Kidney epithelial cell (primary cell): ENCODE measurements at regions not wholly inside any gene's neighbourhood (a gene's known extent, or its start where the extent isn't known, plus 50 kb on each side); places are given as distances from the start of the nearest gene placed in this dataset.

ENCODE experiments used
- DNase-seq: peaks from one replicate; pipeline ENCODE4 v3.0.0-alpha.2; 2010; ENCODE audit warnings: low read depth
- H3K27me3 ChIP-seq: 2 replicates; pipeline ENCODE4 v1.6.0; 2011; ENCODE audit warnings: low read length; ENCODE audit not compliant: control insufficient read depth, insufficient read depth
- H3K36me3 ChIP-seq: 2 replicates; pipeline ENCODE4 v1.5.1; 2011; ENCODE audit warnings: low read length; ENCODE audit not compliant: control insufficient read depth, insufficient read depth
- H3K4me3 ChIP-seq: 2 replicates; pipeline ENCODE4 v1.5.1; 2011; ENCODE audit warnings: low read depth, mild to moderate bottlenecking, control low read depth, low read length
- TF ChIP-seq, protein P1 (sequence below): IDR thresholded peaks from 2 replicates; pipeline ENCODE4 v1.5.1; 2011; ENCODE audit warnings: mild to moderate bottlenecking, moderate library complexity, low read length, control low read depth, inconsistent platforms; ENCODE audit not compliant: insufficient read depth, poor library complexity, severe bottlenecking

DNA sequence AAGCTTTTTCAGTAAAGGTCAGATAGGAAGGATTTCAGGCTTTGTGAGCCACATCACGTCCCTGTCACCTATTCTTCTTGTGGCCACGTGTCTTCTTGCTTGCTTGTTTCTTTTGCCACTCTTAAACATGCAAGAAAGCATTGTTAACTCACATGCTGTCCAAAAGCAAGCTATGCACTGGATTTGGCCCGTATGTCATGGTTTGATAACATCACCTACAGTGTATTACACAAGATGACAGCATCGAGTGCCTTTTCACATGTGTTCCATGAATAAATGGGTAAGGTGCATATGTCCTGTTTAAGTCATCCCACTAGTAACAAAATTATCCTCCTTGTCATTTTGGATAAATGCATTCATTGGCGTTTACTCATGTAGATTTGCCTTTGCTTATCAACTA lies 468.0 kb upstream of the FAT1 start:
- no peak for DNase-seq
- Histone ChIP-seq H3K4me3 (no peak overlapping the region), H3K36me3 (no peaks in the 10 kb centered on the region), H3K27me3 (no peaks in the 10 kb centered on the region)
- TF ChIP-seq, protein P1, sequence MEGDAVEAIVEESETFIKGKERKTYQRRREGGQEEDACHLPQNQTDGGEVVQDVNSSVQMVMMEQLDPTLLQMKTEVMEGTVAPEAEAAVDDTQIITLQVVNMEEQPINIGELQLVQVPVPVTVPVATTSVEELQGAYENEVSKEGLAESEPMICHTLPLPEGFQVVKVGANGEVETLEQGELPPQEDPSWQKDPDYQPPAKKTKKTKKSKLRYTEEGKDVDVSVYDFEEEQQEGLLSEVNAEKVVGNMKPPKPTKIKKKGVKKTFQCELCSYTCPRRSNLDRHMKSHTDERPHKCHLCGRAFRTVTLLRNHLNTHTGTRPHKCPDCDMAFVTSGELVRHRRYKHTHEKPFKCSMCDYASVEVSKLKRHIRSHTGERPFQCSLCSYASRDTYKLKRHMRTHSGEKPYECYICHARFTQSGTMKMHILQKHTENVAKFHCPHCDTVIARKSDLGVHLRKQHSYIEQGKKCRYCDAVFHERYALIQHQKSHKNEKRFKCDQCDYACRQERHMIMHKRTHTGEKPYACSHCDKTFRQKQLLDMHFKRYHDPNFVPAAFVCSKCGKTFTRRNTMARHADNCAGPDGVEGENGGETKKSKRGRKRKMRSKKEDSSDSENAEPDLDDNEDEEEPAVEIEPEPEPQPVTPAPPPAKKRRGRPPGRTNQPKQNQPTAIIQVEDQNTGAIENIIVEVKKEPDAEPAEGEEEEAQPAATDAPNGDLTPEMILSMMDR, result no peak

DNA sequence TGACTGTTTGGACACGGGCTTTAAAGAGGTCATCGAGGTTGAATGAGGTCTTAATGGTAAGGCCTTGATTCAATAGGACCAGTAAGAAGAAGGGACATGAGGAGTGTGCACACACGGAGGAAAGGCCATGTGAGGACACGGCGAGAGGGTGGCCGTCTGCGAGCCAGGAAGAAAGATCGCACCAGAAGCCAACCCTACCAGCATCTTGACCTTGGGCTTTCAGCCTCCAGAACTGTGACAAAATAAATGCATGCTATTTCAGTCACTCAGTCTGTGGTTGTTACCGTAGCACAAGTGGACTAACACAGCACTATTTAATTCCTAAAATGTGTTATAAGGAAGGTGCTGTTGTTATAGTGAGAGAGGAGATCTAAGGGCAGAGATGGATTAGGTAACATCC lies 468.6 kb upstream of the FAT1 start:
- TF ChIP-seq, protein P1, result no peak
- DNase-seq, result no peak

DNA sequence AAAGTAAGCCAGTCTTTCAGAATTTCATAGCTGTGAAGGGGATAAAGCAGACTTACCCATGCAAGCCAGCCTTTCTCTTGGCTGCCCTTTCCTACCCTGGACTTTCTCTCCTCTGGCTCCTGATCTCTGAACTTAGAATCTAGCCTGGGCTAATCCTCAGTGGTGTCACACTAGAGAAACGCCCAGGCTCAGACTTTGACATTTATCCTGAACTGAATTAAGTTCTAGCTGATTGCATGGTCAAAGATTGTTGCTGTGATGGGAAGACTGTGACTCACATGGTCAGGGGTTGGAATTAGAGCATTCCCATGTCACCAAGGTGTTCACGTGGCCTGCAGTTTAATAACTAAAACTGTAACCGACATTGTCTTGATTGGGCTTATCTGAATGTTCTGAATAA lies 469.5 kb upstream of the FAT1 start:
- no peaks in the 10 kb centered on the region for H3K27me3 ChIP-seq
- no peak overlapping the region for H3K4me3 ChIP-seq
- no peak for DNase-seq
- TF ChIP-seq, protein P1, result no peak
- no peaks in the 10 kb centered on the region for H3K36me3 ChIP-seq

More for the DNA sequence above, 468.6 kb upstream of the FAT1 start:
- Histone ChIP-seq H3K36me3 (no peaks in the 10 kb centered on the region), H3K4me3 (no peak overlapping the region), H3K27me3 (no peaks in the 10 kb centered on the region)

DNA sequence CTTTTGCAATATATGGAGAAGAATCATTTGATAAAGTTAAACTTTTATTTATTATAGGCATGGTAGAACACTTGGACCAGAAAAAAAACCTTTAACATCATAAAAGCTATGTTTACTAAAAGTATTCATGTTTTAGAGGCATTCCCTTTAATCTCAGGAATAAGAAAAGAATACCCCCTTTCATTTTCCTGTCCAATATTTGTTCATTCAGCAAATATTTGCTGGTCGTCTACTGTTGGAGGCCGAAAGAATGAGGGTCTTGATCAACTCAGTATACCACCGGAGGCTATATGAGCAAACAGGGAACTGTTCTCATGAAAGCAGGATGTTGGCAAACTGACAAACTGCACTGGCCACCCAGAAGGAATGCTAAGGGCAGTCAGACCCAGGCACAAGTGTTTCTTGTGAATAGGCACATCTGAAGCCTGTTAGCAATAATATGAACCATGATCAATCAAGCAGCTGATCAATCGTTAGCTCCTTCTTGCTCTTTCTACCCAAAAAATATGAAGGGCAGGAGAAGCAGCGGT lies 480.8 kb upstream of the FAT1 start:
- Histone ChIP-seq H3K36me3 (no peaks in the 10 kb centered on the region), H3K4me3 (no peak overlapping the region), H3K27me3 (no peaks in the 10 kb centered on the region)
- no peak for DNase-seq
- TF ChIP-seq, protein P1, result no peak

DNA sequence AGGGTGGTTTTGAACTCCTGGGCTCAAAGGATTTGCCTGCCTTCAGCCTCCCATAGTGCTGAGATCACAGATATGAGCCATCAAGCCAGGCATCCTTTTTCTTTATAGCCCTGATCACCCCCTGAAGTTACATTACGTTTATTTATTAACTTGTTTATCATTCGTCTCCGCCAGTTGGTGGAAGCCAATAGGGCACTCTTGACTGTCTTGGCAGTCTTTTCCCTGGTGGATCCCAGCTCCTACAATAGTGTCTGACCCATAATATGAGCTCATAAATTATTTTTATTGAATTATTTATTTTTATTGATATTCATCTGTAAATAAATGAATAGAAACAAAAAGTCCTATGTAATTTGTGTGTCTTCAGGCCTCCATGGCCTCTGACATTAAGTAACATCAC lies 484.3 kb upstream of the FAT1 start:
- no peak for DNase-seq
- TF ChIP-seq, protein P1, result no peak
- Histone ChIP-seq H3K4me3 (no peak overlapping the region), H3K27me3 (no peaks in the 10 kb centered on the region), H3K36me3 (no peaks in the 10 kb centered on the region)

DNA sequence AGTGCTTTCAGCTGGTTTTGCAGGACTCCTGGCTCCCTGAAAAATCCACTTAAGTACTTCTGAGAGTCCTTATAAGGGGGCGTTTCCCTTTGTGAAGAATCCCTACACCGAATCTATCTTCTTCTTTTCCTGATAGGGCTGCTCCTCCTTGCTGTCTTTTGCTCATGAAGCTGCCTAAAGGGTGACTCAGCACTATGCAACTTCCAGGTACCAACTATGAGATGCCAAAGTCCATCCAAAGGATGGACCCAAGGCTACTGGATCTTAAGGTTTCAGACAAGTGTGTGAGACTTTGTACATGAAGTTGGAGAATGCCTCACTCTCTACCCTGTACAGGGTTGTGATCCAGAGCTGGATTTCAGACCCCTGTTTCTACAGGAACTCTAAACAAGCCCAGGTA lies 485.0 kb upstream of the FAT1 start:
- Histone ChIP-seq H3K36me3 (no peaks in the 10 kb centered on the region), H3K4me3 (no peak overlapping the region), H3K27me3 (no peaks in the 10 kb centered on the region)
- DNase-seq, result no peak
- TF ChIP-seq, protein P1, result no peak
